Esophagus (tissue), 2 donors: ENCODE measurements at regions not wholly inside any gene's neighbourhood (a gene's known extent, or its start where the extent isn't known, plus 50 kb on each side); places are given as distances from the start of the nearest gene placed in this dataset.

Experiments used
- H3K27ac ChIP-seq, 2 donors: one replicate each; pipeline ENCODE4 v1.5.1; 2013; ENCODE audit warnings: low read depth in 2 of 2, mild to moderate bottlenecking in 2 of 2, inconsistent platforms in 1 of 2, low read length in 1 of 2, moderate library complexity in 1 of 2
- H3K27me3 ChIP-seq, 2 donors: one replicate each; pipeline ENCODE4 v1.6.1; 2013; ENCODE audit warnings: low read length in 2 of 2, control low read depth in 1 of 2, mild to moderate bottlenecking in 1 of 2; ENCODE audit not compliant: insufficient read depth in 2 of 2, control insufficient read depth in 1 of 2
- H3K36me3 ChIP-seq, 2 donors: one replicate each; pipeline ENCODE4 v1.6.1; 2013; ENCODE audit warnings: low read length in 1 of 2; ENCODE audit not compliant: control insufficient read depth in 2 of 2, insufficient read depth in 2 of 2
- H3K4me1 ChIP-seq, 2 donors: one replicate each; pipeline ENCODE4 v1.6.1; 2013; ENCODE audit warnings: low read length in 1 of 2; ENCODE audit not compliant: control insufficient read depth in 2 of 2, insufficient read depth in 2 of 2
- H3K4me3 ChIP-seq, 2 donors: one replicate each; pipeline ENCODE4 v1.5.1; 2013; ENCODE audit warnings: low read length in 2 of 2, mild to moderate bottlenecking in 2 of 2, low read depth in 1 of 2, moderate library complexity in 1 of 2
- H3K9me3 ChIP-seq, 2 donors: one replicate each; pipeline ENCODE4 v1.6.1; 2013; ENCODE audit warnings: mild to moderate bottlenecking in 2 of 2, low read depth in 1 of 2, low read length in 1 of 2, moderate library complexity in 1 of 2; ENCODE audit not compliant: control insufficient read depth in 2 of 2, insufficient read depth in 1 of 2
- WGBS, 2 donors: extraction: QIAGEN DNeasy Blood & Tissue Kit; methylation state at CpG; one replicate each; pipeline ENCODE4 v1.1.7; 2013; 5-methylcytosine and 5-hydroxymethylcytosine counted together
- donor health status: healthy with polysubstance abuse.
- donor health status: Bipolar disorder and iron deficiency.

DNA sequence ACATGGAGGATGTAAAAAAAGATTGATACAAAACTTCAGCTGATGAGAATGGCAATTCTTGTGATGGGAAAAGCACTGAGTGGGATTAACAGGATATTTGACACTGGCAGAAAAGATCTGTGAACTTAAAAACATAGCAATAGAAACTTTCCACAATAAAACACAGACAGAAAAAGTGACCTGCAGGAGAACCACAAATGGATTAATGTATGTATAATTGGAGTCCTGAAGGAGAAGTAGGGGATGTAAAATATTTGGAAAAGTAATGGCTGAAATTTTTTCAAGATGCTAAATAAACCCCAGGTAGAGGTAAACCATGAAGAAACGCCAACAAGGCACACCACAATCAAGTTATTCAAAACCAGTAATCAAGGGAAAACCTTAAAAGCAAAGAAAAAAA, 130.8 kb upstream of the C14orf180 start:
- Histone ChIP-seq H3K27me3 (no peaks in the 10 kb centered on the region), H3K9me3 (peaks cover 0 to 3% of the 10 kb centered on the region in 2 donors), H3K4me3 (no peak overlapping the region), H3K27ac (no peak overlapping the region), H3K4me1 (no peaks in the 10 kb centered on the region), H3K36me3 (no peaks in the 10 kb centered on the region)
- WGBS, 2 donors: 78 to 81% methylated on average over 1 of the region's 1 CpG

DNA sequence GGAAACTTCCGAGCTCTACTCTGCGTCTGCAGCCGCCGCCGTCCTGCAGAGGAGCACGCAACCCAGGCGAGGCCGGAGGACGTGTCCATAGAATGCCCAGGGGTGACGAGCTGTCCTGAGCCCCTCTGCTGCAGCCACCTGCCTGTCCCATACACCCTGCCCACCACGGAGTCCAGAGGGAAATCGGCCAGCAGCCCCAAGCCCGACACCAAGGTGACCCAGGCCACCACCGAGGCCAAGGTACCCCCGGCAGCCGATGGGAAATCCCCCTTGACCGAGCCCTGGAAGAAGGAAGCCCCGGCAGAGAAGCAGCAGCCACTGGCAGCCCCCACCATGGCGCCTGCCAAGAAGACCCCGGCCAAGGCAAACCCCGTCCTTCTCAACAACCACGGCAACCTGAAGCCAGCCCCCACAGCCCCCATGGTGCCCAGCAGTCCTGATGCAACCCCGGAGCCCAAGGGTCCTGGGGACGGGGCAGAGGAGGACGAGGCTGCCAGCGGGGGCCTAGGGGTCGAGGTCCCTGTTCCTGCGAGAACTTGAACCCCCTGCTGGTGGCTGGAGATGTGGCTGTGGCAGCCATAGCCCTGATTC, 128.7 kb upstream of the C14orf180 start:
- Histone ChIP-seq H3K4me3 (no peak overlapping the region), H3K9me3 (peaks cover 0 to 3% of the 10 kb centered on the region in 2 donors), H3K4me1 (no peaks in the 10 kb centered on the region), H3K36me3 (no peaks in the 10 kb centered on the region), H3K27ac (no peak overlapping the region), H3K27me3 (no peaks in the 10 kb centered on the region)
- 95% methylated on average over 28 of the region's 28 CpGs for WGBS, 2 donors

DNA sequence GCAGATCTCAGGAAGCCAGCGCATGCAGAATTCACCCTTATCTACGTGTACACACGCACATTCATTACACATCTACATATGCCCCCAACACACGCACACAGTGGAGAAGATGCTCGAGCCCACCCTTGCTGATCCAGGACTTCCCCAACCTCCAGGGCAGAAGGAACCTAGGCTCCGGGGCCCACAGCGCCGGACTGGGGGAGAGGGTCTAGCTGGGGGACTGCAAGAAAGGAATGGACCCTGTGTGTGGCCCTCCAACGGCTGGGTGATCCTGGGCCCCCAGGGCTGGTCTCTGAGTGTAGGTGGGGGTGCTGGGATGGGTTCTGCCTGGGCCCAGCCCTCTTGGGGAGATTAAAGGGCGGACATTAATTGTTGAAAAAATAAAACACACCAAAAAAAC, 128.1 kb upstream of the C14orf180 start:
- H3K4me3 ChIP-seq: no peak overlapping the region
- H3K4me1 ChIP-seq: no peaks in the 10 kb centered on the region
- 85 to 87% methylated on average over 10 of the region's 10 CpGs for WGBS, 2 donors
- no peak overlapping the region for H3K27ac ChIP-seq
- no peaks in the 10 kb centered on the region for H3K36me3 ChIP-seq
- H3K27me3 ChIP-seq: no peaks in the 10 kb centered on the region
- H3K9me3 ChIP-seq: peaks cover 0 to 3% of the 10 kb centered on the region in 2 donors

DNA sequence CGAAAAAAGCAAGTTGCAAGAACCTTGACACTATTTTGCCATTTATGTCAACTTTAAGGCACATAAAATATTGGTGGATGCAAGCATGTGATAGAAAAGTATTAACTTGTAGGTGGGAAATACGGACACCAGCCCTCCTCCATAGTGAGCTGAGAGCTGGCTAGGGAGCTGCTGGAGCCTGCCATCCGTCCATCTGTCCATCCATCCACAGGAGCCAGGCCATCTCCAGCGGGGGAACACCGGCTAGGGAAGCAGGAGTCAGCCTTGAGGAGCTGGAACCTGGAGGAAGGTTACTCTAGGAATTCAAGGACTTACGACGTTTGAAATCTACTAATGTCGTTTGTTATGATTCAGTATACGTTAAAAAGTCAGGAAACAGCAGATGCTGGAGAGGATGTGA, 120.7 kb upstream of the C14orf180 start:
- H3K4me1 ChIP-seq: peaks cover 0 to 8% of the 10 kb centered on the region in 2 donors

DNA sequence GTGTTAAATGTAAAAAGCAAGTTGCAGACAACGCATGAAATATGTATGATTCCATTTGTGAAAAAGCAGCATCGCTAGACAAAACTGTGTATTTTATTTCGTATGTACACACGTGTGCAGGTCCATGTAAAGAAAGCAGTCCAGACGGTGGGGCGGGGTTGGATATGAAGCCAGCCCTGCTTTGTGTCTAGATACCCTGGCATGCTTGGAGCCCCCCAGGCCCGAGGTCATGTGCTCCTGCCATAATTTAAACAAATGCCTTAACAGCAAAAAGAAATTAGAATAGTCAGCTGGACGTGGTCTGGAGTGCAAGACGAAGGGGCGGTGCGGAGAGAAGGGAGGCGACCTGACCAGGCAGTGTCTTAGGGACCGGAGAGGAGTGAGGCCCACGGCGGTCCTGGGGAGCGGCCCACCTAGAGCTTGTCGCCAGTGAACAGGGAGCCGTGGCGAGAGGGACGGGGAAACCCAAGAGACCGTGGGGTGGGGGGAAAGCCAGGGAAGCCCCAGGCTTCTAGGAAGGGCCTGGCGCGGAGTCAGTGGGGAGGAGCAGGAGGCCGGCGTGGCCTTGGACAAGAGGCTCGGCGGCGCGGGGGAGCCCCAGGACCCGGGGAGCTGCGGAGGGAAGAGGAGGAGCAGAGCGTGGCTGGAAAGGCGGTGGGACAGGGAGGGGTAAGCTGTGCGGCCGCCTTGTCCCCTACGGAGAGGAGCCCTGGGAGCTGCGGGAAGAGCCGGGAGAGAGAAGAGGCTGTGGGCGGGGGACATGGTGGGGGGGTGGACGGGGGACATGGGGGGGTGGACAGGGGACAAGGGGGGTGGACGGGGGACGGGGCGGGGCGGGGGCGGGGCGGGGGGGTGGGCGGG, 118.5 kb upstream of the C14orf180 start:
- H3K27ac ChIP-seq: no peak overlapping the region
- H3K27me3 ChIP-seq: peaks cover 0 to 10% of the 10 kb centered on the region in 2 donors
- no peak overlapping the region for H3K4me3 ChIP-seq
- H3K9me3 ChIP-seq: peaks cover 0 to 2% of the 10 kb centered on the region in 2 donors
- no peaks in the 10 kb centered on the region for H3K36me3 ChIP-seq
- H3K4me1 ChIP-seq: peaks cover 0 to 8% of the 10 kb centered on the region in 2 donors
- 11 to 15% methylated on average over 38 of the region's 47 CpGs for WGBS, 2 donors

More for the DNA sequence above, 120.7 kb upstream of the C14orf180 start:
- H3K27ac ChIP-seq: no peak overlapping the region
- peaks cover 0 to 2% of the 10 kb centered on the region in 2 donors for H3K9me3 ChIP-seq
- H3K27me3 ChIP-seq: peaks cover 0 to 10% of the 10 kb centered on the region in 2 donors
- 58 to 61% methylated on average over 9 of the region's 9 CpGs for WGBS, 2 donors
- H3K36me3 ChIP-seq: no peaks in the 10 kb centered on the region
- H3K4me3 ChIP-seq: no peak overlapping the region

DNA sequence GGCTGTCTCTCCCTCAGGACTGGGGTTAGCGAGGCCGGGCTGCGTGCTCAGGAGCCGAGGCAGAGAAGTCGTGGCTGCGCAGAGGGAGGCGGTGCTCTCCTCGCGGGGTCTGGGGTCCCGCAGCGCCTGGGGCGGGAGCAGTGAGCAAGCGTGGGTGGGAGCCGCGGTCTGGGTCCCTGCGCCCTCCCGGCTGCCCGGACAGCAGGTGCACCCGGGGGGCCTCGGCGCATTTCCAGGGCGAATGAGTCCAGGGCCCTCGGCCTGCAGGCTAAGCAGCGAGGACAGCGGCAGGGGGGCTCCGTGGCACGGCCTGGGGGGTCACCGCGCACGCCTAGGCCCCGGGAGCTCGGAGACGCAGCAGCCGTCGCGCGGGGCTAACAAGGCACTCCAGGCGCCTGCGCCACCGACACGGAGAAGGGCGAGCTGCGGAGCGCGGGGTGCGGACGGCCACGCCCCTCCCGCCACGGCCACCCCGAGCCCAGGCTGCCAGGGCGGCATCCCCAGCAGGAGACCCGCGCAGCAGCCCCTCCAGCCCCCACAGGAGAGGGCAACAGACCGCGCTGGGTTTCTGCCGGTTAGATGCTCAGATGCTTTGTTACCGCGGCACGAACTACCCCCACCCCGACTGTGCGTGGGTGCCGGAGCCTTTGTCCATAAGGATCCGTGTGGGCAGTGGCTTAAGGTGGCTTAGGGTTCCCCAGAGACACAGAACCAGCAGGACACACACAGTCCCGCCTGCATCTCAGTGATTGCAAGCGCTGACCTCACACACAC, 117.7 kb upstream of the C14orf180 start:
- Histone ChIP-seq H3K27me3 (peaks cover 0 to 10% of the 10 kb centered on the region in 2 donors), H3K36me3 (no peaks in the 10 kb centered on the region), H3K9me3 (peaks cover 0 to 2% of the 10 kb centered on the region in 2 donors), H3K4me1 (peaks cover 0 to 8% of the 10 kb centered on the region in 2 donors), H3K27ac (no peak overlapping the region), H3K4me3 (no peak overlapping the region)
- WGBS, 2 donors: 4 to 5% methylated on average over 49 to 66 of the region's 66 CpGs

DNA sequence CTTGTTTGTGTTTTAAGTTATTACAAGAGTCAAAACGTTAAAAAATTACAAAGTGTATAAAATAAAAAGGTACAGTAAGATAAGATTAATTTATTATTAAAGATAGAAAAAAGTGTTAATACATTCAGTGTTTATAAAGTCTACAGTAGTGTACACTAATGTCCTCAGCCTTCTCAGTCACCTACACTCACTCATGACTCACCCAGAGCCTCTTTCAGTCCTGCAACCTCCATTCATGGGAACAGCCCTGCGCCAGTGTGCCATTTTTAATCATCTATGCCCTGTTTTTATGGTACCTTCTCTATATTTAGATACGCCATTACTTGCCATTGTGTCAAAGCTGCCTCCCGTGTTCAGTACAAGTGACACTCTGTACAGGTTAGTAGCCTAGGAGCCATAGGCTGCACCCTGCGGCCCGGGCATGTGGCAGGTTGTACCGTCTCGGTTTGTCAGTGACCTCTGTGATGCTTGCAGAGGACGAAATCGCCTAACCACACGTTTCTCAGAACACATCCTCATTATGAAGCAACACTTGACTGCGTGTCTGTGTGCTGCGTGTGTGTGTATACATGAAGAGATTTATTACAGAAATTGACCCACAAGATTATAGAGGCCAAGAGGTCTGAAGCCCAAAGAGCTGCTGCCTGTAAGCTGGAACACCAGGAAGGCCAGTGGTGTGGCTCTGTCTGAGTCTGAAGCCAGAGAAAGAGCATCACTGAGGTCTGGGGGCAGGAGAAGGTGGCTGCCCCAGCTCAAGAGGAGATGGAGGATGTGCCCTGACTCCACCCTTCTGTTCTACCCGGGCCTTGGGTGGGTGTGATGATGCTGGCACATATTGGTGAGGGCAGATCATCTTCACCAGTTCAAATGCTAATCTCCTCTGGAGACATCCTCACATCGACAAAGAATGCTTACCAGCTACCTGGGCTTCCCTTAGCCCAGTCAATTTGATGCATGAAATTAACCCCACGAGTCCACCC, 116.6 kb upstream of the C14orf180 start:
- Histone ChIP-seq H3K4me1 (peaks cover 0 to 8% of the 10 kb centered on the region in 2 donors), H3K27ac (no peak overlapping the region), H3K9me3 (peaks cover 0 to 2% of the 10 kb centered on the region in 2 donors), H3K36me3 (no peaks in the 10 kb centered on the region), H3K4me3 (no peak overlapping the region), H3K27me3 (peaks cover 0 to 10% of the 10 kb centered on the region in 2 donors)
- 72 to 73% methylated on average over 16 of the region's 16 CpGs for WGBS, 2 donors

DNA sequence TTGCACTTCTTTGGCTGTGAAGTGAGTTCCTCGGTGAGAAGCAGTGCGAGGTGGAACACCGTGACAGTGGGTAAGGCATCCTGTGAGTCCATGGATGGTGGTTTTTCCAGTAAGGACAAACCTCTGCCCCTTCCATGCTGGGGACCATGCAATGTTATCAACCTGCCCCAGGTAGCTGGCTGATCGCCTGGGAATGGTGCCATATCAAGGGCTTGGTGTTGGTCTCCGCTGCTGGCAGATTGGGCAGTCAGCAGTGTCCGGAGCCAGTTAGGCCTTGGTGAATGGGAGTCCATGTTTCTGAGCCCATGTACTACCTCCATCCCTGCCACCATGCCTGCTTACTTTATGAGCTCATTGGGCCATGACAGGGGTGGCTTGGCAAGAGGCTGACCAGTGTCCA, 114.7 kb upstream of the C14orf180 start:
- WGBS, 2 donors: 83 to 90% methylated on average over 6 of the region's 6 CpGs
- Histone ChIP-seq H3K9me3 (peaks cover 0 to 2% of the 10 kb centered on the region in 2 donors), H3K36me3 (no peaks in the 10 kb centered on the region), H3K27me3 (peaks cover 0 to 10% of the 10 kb centered on the region in 2 donors), H3K4me1 (peaks cover 0 to 8% of the 10 kb centered on the region in 2 donors), H3K4me3 (no peak overlapping the region), H3K27ac (no peak overlapping the region)
